Urinary bladder (tissue), 3 donors: ENCODE measurements at regions not wholly inside any gene's neighbourhood (a gene's known extent, or its start where the extent isn't known, plus 50 kb on each side); places are given as distances from the start of the nearest gene placed in this dataset.
"Not testable (repeated sequence)": the region's sequence is repeated elsewhere in the genome, so short reads cannot be mapped to it uniquely, and the experiment has no call there.

ENCODE experiments used
- DNase-seq: peaks from one replicate; pipeline ENCODE4 v3.0.0-alpha.2; 2015; ENCODE audit errors: extremely low spot score
- H3K27ac ChIP-seq: one replicate; pipeline ENCODE4 v1.5.1; 2013; ENCODE audit warnings: low read depth, mild to moderate bottlenecking, moderate library complexity
- H3K36me3 ChIP-seq: one replicate; pipeline ENCODE4 v1.6.1; 2013; ENCODE audit warnings: mild to moderate bottlenecking, moderate library complexity; ENCODE audit not compliant: insufficient read depth
- H3K4me1 ChIP-seq: one replicate; pipeline ENCODE4 v1.6.1; 2013; ENCODE audit warnings: mild to moderate bottlenecking, moderate library complexity; ENCODE audit not compliant: insufficient read depth
- H3K4me3 ChIP-seq: one replicate; pipeline ENCODE4 v1.5.1; 2013; ENCODE audit warnings: low read depth, low read length
- WGBS: extraction: QIAGEN DNeasy Blood & Tissue Kit; methylation state at CpG from one replicate; pipeline ENCODE4 v1.1.7; 2013; 5-methylcytosine and 5-hydroxymethylcytosine counted together
- donor health status: healthy with polysubstance abuse.
- donor health status: healthy.

- WGBS, result 45% methylated on average over 2 of the region's 2 CpGs
- no peak for DNase-seq
These were observed 55.0 kb upstream of the CXXC4 start for GRCh38 chr4:104549736-104550135.

GRCh38 chr4:104559502-104559901 is 64.8 kb upstream of the CXXC4 start:
- H3K27ac ChIP-seq, result no peak overlapping the region
- WGBS, result 84% methylated on average over 1 of the region's 1 CpG
- H3K4me1 ChIP-seq, result no peaks in the 10 kb centered on the region
- H3K4me3 ChIP-seq, result no peak overlapping the region
- no peak for DNase-seq
- H3K36me3 ChIP-seq, result no peaks in the 10 kb centered on the region

More at GRCh38 chr4:104549736-104550135, 55.0 kb upstream of the CXXC4 start:
- Histone ChIP-seq H3K27ac (no peak overlapping the region), H3K4me1 (no peaks in the 10 kb centered on the region), H3K4me3 (no peak overlapping the region), H3K36me3 (no peaks in the 10 kb centered on the region)

GRCh38 chr4:104571341-104571740 is 76.6 kb upstream of the CXXC4 start:
- DNase-seq, result no peak
- Histone ChIP-seq H3K4me1 (no peaks in the 10 kb centered on the region), H3K36me3 (no peaks in the 10 kb centered on the region), H3K27ac (no peak overlapping the region), H3K4me3 (no peak overlapping the region)
- 95% methylated on average over 2 of the region's 2 CpGs for WGBS

GRCh38 chr4:104574371-104574770 is 79.7 kb upstream of the CXXC4 start:
- Histone ChIP-seq H3K4me1 (no peaks in the 10 kb centered on the region), H3K27ac (no peak overlapping the region), H3K36me3 (no peaks in the 10 kb centered on the region), H3K4me3 (no peak overlapping the region)
- WGBS, result 89% methylated on average over 4 of the region's 4 CpGs
- DNase-seq, result no peak

GRCh38 chr4:104575278-104575677 is 80.6 kb upstream of the CXXC4 start:
- 60% methylated on average over 1 of the region's 1 CpG for WGBS
- DNase-seq, result no peak
- H3K27ac ChIP-seq, result no peak overlapping the region
- H3K36me3 ChIP-seq, result no peaks in the 10 kb centered on the region
- H3K4me3 ChIP-seq, result no peak overlapping the region
- no peaks in the 10 kb centered on the region for H3K4me1 ChIP-seq

GRCh38 chr4:104577405-104577804 is 82.7 kb upstream of the CXXC4 start:
- no peaks in the 10 kb centered on the region for H3K36me3 ChIP-seq
- no peak overlapping the region for H3K27ac ChIP-seq
- no peaks in the 10 kb centered on the region for H3K4me1 ChIP-seq
- no peak for DNase-seq
- H3K4me3 ChIP-seq, result no peak overlapping the region

GRCh38 chr4:104581476-104581875 is 86.8 kb upstream of the CXXC4 start:
- DNase-seq, H3K27ac ChIP-seq, H3K4me1 ChIP-seq, H3K36me3 ChIP-seq, H3K4me3 ChIP-seq: not testable (repeated sequence)
- WGBS, result 97% methylated on average over 10 of the region's 16 CpGs

GRCh38 chr4:104582056-104582455 is 87.4 kb upstream of the CXXC4 start:
- not testable (repeated sequence) for H3K27ac ChIP-seq, DNase-seq
- 94% methylated on average over 27 of the region's 27 CpGs for WGBS

GRCh38 chr4:104589264-104589868 is 94.7 kb upstream of the CXXC4 start:
- H3K36me3 ChIP-seq, result no peaks in the 10 kb centered on the region
- WGBS, result 96% methylated on average over 1 of the region's 1 CpG
- DNase-seq, result no peak
- no peaks in the 10 kb centered on the region for H3K4me1 ChIP-seq
- H3K27ac ChIP-seq, result no peak overlapping the region
- H3K4me3 ChIP-seq, result no peak overlapping the region

More at GRCh38 chr4:104582056-104582455, 87.4 kb upstream of the CXXC4 start:
- H3K36me3 ChIP-seq, H3K4me3 ChIP-seq, H3K4me1 ChIP-seq: not testable (repeated sequence)

- DNase-seq, result peak; percentile 15
- H3K27ac ChIP-seq, result no peak overlapping the region
- WGBS, result 50% methylated on average over 2 of the region's 2 CpGs
These were observed 96.8 kb upstream of the CXXC4 start for GRCh38 chr4:104591510-104591911.

GRCh38 chr4:104592183-104592582 is 97.5 kb upstream of the CXXC4 start:
- no peaks in the 10 kb centered on the region for H3K36me3 ChIP-seq
- no peak overlapping the region for H3K27ac ChIP-seq
- 71% methylated on average over 2 of the region's 2 CpGs for WGBS
- no peak for DNase-seq
- no peaks in the 10 kb centered on the region for H3K4me1 ChIP-seq
- no peak overlapping the region for H3K4me3 ChIP-seq

More at GRCh38 chr4:104591510-104591911, 96.8 kb upstream of the CXXC4 start:
- H3K4me1 ChIP-seq, result no peaks in the 10 kb centered on the region
- H3K4me3 ChIP-seq, result no peak overlapping the region
- H3K36me3 ChIP-seq, result no peaks in the 10 kb centered on the region

- no peak for DNase-seq
- peak overlapping the region; percentile 39 for H3K27ac ChIP-seq
- H3K4me1 ChIP-seq, result no peaks in the 10 kb centered on the region
- WGBS, result 24% methylated on average over 7 of the region's 7 CpGs
- no peaks in the 10 kb centered on the region for H3K36me3 ChIP-seq
- peak overlapping the region; percentile 22 for H3K4me3 ChIP-seq
These were observed 98.3 kb upstream of the CXXC4 start for GRCh38 chr4:104593019-104593418.

- H3K36me3 ChIP-seq, result no peaks in the 10 kb centered on the region
- no peak overlapping the region for H3K27ac ChIP-seq
- 41% methylated on average over 5 of the region's 5 CpGs for WGBS
- no peak for DNase-seq
- H3K4me3 ChIP-seq, result no peak overlapping the region
- no peaks in the 10 kb centered on the region for H3K4me1 ChIP-seq
These were observed 101.5 kb upstream of the CXXC4 start for GRCh38 chr4:104596189-104596588.

- Histone ChIP-seq H3K27ac (no peak overlapping the region), H3K36me3 (no peaks in the 10 kb centered on the region), H3K4me3 (no peak overlapping the region), H3K4me1 (no peaks in the 10 kb centered on the region)
- WGBS, result 92% methylated on average over 1 of the region's 1 CpG
- DNase-seq, result no peak
These were observed 120.8 kb upstream of the CXXC4 start for GRCh38 chr4:104615496-104615895.

- no peak overlapping the region for H3K4me3 ChIP-seq
- H3K36me3 ChIP-seq, result no peaks in the 10 kb centered on the region
- DNase-seq, result no peak
- 93% methylated on average over 2 of the region's 2 CpGs for WGBS
- no peaks in the 10 kb centered on the region for H3K4me1 ChIP-seq
- no peak overlapping the region for H3K27ac ChIP-seq
These were observed 121.2 kb upstream of the CXXC4 start for GRCh38 chr4:104615926-104616325.
